Sigmoid colon (tissue), 6 donors: ENCODE measurements at regions not wholly inside any gene's neighbourhood (a gene's known extent, or its start where the extent isn't known, plus 50 kb on each side); places are given as distances from the start of the nearest gene placed in this dataset.
"Not testable (repeated sequence)": the region's sequence is repeated elsewhere in the genome, so short reads cannot be mapped to it uniquely, and the experiment has no call there.

ENCODE experiments used
- DNase-seq: peaks from one replicate; pipeline ENCODE4 v3.0.0-alpha.2; 2019
- H3K27ac ChIP-seq, 4 donors: fragments of 200-600 bp; sonication (generic); one replicate each; pipeline ENCODE4 v1.5.1; 2016 to 2019; ENCODE audit warnings: mild to moderate bottlenecking in 1 of 4
- H3K27me3 ChIP-seq, 3 donors: fragments of 200-600 bp; sonication (generic); one replicate each; pipeline ENCODE4 v1.5.1; 2019; ENCODE audit warnings: mild to moderate bottlenecking in 1 of 3
- H3K36me3 ChIP-seq, 4 donors: fragments of 200-600 bp; sonication (generic); one replicate each; pipeline ENCODE4 v1.5.1; 2016 to 2019
- H3K4me1 ChIP-seq, 4 donors: fragments of 200-600 bp; sonication (generic); one replicate each; pipeline ENCODE4 v1.5.1; 2017 to 2019
- H3K4me3 ChIP-seq, 4 donors: fragments of 200-600 bp; sonication (generic); one replicate each; pipeline ENCODE4 v1.5.1; 2017 to 2019; ENCODE audit warnings: mild to moderate bottlenecking in 2 of 4, moderate library complexity in 1 of 4
- H3K9me3 ChIP-seq, 4 donors: fragments of 200-600 bp in 3 of 4; sonication (generic) in 3 of 4; one replicate each; pipeline versions ENCODE4 v1.5.1 to v1.6.1; 2013 to 2019
- CTCF ChIP-seq, 4 experiments: fragments of 450-650 bp in 3 of 4; fragments of 200-600 bp in 1 of 4; IDR thresholded peaks; one replicate each; pipeline ENCODE4 v1.5.1; 2016 to 2019; ENCODE audit warnings: antibody characterized with exemption in 4 of 4, mild to moderate bottlenecking in 3 of 4, moderate library complexity in 2 of 4
- EP300 ChIP-seq, 4 donors: sonication (generic); formaldehyde crosslinking; IDR thresholded peaks; one replicate each; pipeline ENCODE4 v1.6.1; 2017; ENCODE audit warnings: antibody characterized with exemption in 4 of 4
- POLR2A ChIP-seq, 2 donors: fragments of 450-650 bp; IDR thresholded peaks; one replicate each; pipeline ENCODE4 v1.6.1; 2016; ENCODE audit warnings: antibody characterized with exemption in 2 of 2, mild to moderate bottlenecking in 2 of 2, moderate library complexity in 2 of 2
- POLR2AphosphoS5 ChIP-seq, 4 donors: sonication (generic); formaldehyde crosslinking; IDR thresholded peaks; one replicate each; pipeline ENCODE4 v1.6.1; 2017; ENCODE audit warnings: antibody characterized with exemption in 4 of 4
- WGBS, 2 donors: extraction: QIAGEN DNeasy Blood & Tissue Kit; methylation state at CpG; one replicate each; pipeline ENCODE4 v1.1.7; 2013; 5-methylcytosine and 5-hydroxymethylcytosine counted together
- intact Hi-C: fragments of 100-400 bp; cut with DNase I; formaldehyde crosslinking; loops from one replicate; pipeline ENCODE4 v1.15.1; 2023
- donor health status: healthy with polysubstance abuse.
- donor health status: healthy.

- Histone ChIP-seq H3K9me3 (no peaks in the 10 kb centered on the region), H3K4me3 (no peak overlapping the region), H3K27me3 (no peaks in the 10 kb centered on the region), H3K27ac (no peak overlapping the region), H3K4me1 (peaks cover 0 to 10% (median 3%) of the 10 kb centered on the region in 4 donors), H3K36me3 (no peaks in the 10 kb centered on the region)
- 77 to 85% methylated on average over 1 of the region's 1 CpG for WGBS, 2 donors
- no peak for DNase-seq
- intact Hi-C loops = no loop called here
- TF ChIP-seq POLR2A (IDR thresholded peaks at IDR 0.05) (no peak), EP300 (IDR thresholded peaks at IDR 0.05) (no peak), POLR2AphosphoS5 (IDR thresholded peaks at IDR 0.05) (no peak), CTCF (IDR thresholded peaks at IDR 0.05) (no peak)
These were observed 170.3 kb downstream of the MOBP start for GRCh38 chr3:39637807-39638206.

GRCh38 chr3:39638301-39638700 is 170.8 kb downstream of the MOBP start:
- Histone ChIP-seq H3K27me3 (no peaks in the 10 kb centered on the region), H3K27ac (no peak overlapping the region), H3K36me3 (no peaks in the 10 kb centered on the region), H3K4me1 (peaks cover 0 to 10% (median 3%) of the 10 kb centered on the region in 4 donors), H3K9me3 (no peaks in the 10 kb centered on the region), H3K4me3 (no peak overlapping the region)
- WGBS, 2 donors = 51 to 67% methylated on average over 6 of the region's 6 CpGs
- intact Hi-C loops = no loop called here
- no peak for DNase-seq
- no peak for TF ChIP-seq POLR2AphosphoS5 (IDR thresholded peaks at IDR 0.05)
- TF ChIP-seq POLR2A (IDR thresholded peaks at IDR 0.05) = no peak
- no peak for TF ChIP-seq CTCF (IDR thresholded peaks at IDR 0.05)
- TF ChIP-seq EP300 (IDR thresholded peaks at IDR 0.05) = no peak

GRCh38 chr3:39639344-39640236 is 169.8 kb upstream of the MYRIP start:
- TF ChIP-seq POLR2A (IDR thresholded peaks at IDR 0.05) (no peak), POLR2AphosphoS5 (IDR thresholded peaks at IDR 0.05) (peak in 1 of 4 donors; percentile 17)
- intact Hi-C loops = no loop called here
- Histone ChIP-seq H3K27ac (no peak overlapping the region), H3K4me1 (peaks cover 0 to 10% (median 3%) of the 10 kb centered on the region in 4 donors), H3K27me3 (no peaks in the 10 kb centered on the region), H3K4me3 (no peak overlapping the region), H3K9me3 (no peaks in the 10 kb centered on the region), H3K36me3 (no peaks in the 10 kb centered on the region)
- WGBS, 2 donors = 47 to 56% methylated on average over 5 of the region's 5 CpGs
- DNase-seq = no peak

GRCh38 chr3:39641274-39641673 is 168.1 kb upstream of the MYRIP start:
- H3K27me3 ChIP-seq = no peaks in the 10 kb centered on the region
- H3K4me3 ChIP-seq = no peak overlapping the region
- peaks cover 0 to 10% (median 3%) of the 10 kb centered on the region in 4 donors for H3K4me1 ChIP-seq
- 82 to 83% methylated on average over 4 of the region's 4 CpGs for WGBS, 2 donors
- H3K9me3 ChIP-seq = no peaks in the 10 kb centered on the region
- intact Hi-C loops = no loop called here
- no peaks in the 10 kb centered on the region for H3K36me3 ChIP-seq
- DNase-seq = no peak
- TF ChIP-seq POLR2A (IDR thresholded peaks at IDR 0.05) (no peak), POLR2AphosphoS5 (IDR thresholded peaks at IDR 0.05) (no peak), EP300 (IDR thresholded peaks at IDR 0.05) (no peak), CTCF (IDR thresholded peaks at IDR 0.05) (no peak)
- no peak overlapping the region for H3K27ac ChIP-seq

GRCh38 chr3:39644176-39644575 is 165.2 kb upstream of the MYRIP start:
- Histone ChIP-seq H3K36me3 (no peaks in the 10 kb centered on the region), H3K27ac (no peak overlapping the region), H3K27me3 (no peaks in the 10 kb centered on the region), H3K9me3 (no peaks in the 10 kb centered on the region), H3K4me3 (no peak overlapping the region), H3K4me1 (peaks cover 0 to 7% (median 3%) of the 10 kb centered on the region in 4 donors)
- WGBS, 2 donors = 88 to 89% methylated on average over 4 of the region's 4 CpGs
- no peak for TF ChIP-seq POLR2AphosphoS5 (IDR thresholded peaks at IDR 0.05)
- no peak for TF ChIP-seq EP300 (IDR thresholded peaks at IDR 0.05)
- no peak for TF ChIP-seq CTCF (IDR thresholded peaks at IDR 0.05)
- TF ChIP-seq POLR2A (IDR thresholded peaks at IDR 0.05) = no peak
- intact Hi-C loops = no loop called here
- DNase-seq = no peak

- WGBS, 2 donors = 94% methylated on average over 19 of the region's 19 CpGs
- H3K4me3 ChIP-seq, H3K4me1 ChIP-seq, H3K36me3 ChIP-seq, intact Hi-C loops, H3K27me3 ChIP-seq, H3K27ac ChIP-seq, H3K9me3 ChIP-seq, DNase-seq: not testable (repeated sequence)
These were observed 158.2 kb upstream of the MYRIP start for GRCh38 chr3:39651256-39651655.
